ENCODE measurements at regions not wholly inside any gene's neighbourhood (a gene's known extent, or its start where the extent isn't known, plus 50 kb on each side); places are given as distances from the start of the nearest gene placed in this dataset.

DNA sequence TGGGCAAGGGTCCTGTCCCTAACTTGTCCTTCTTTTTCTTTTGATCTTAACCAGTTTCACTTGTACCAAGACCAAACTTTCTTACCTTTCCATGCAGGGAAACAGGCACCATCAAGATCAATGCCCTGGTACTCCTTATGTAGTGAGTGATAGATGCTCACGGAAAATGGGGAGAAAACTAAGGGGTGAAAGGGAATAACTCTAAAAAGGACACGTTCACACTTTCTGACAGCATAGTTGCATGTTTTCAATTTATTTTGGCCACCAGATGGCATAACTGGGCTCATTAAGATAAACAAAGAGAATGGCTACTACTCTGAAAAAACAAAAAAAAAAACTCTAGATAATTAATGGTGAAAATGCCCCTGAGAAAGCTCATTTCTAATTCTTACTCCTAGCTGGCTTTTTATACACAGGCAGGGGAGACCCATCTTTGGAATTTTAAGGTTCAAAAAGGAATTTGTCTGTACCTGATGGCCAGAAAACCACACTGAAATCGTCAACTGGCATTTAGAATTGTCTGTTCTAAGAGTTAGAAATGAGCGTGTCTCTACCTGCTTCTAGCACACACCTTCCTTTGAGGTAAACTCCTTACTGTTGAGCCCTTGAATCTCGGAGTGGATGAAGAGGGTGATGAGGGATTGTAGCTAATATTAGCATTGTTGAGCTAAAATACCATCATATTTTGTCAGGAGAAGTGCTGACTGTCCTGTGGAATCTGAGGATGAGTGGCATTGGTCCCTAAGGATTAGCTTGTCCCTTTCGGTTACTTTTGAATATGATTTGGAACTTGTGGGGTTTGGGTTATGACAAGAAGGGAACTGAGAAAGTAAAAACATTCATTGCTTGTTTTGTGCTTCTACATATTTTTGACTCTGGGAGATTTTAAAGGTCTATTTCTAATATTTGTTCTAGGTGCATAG is 62.2 kb upstream of the DDR1 start:
- TF ChIP-seq, protein P1, sequence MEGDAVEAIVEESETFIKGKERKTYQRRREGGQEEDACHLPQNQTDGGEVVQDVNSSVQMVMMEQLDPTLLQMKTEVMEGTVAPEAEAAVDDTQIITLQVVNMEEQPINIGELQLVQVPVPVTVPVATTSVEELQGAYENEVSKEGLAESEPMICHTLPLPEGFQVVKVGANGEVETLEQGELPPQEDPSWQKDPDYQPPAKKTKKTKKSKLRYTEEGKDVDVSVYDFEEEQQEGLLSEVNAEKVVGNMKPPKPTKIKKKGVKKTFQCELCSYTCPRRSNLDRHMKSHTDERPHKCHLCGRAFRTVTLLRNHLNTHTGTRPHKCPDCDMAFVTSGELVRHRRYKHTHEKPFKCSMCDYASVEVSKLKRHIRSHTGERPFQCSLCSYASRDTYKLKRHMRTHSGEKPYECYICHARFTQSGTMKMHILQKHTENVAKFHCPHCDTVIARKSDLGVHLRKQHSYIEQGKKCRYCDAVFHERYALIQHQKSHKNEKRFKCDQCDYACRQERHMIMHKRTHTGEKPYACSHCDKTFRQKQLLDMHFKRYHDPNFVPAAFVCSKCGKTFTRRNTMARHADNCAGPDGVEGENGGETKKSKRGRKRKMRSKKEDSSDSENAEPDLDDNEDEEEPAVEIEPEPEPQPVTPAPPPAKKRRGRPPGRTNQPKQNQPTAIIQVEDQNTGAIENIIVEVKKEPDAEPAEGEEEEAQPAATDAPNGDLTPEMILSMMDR (conservative IDR thresholded peaks at IDR 0.05; ENCODE audit: low read depth, low read length) = peak; percentile 61
- TF ChIP-seq EZH2 (IDR thresholded peaks at IDR 0.05; ENCODE audit: borderline replicate concordance, low read depth, low read length, poor library complexity, severe bottlenecking) = no peak
